ENCODE measurements at regions not wholly inside any gene's neighbourhood (a gene's known extent, or its start where the extent isn't known, plus 50 kb on each side); places are given as distances from the start of the nearest gene placed in this dataset.
"Not testable (repeated sequence)": the region's sequence is repeated elsewhere in the genome, so short reads cannot be mapped to it uniquely, and the experiment has no call there.

DNA sequence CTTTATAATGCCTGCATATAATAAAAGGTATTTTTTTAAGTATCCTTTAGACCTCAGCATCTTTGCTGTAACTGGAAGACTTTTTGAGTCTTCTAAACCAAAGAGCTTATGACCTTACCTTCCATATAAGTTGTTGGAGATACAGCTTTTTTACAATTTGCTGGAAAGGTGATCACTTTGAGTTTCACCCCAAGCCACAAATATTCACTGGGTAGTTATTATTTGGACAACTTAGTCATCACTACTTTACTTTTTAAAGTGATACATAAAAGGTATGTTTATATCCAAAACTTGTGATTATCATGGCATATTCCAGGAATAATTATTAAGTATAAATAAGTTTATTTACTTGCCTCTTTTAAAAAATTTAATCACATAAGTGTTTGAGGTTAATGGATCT is 246.7 kb upstream of the NRIP1 start:
- no peak for DNase-seq (ENCODE audit: low read depth)

DNA sequence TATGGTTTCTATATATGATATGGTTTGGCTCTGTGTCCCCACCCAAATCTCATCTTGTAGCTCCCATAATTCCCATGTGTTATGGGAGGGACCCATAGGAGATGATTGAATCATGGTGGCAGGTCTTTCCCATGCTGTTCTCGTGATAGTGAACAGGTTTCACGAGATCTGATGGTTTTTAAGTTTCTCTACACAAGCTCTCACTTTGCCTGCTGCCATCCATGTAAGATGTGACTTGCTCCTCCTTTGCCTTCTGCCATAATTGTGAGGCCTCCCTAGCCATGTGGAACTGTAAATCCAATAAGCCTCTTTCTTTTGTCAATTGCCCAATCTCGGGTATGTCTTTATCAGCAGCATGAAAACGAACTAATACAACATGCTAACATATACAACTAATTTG is 252.2 kb upstream of the NRIP1 start:
- DNase-seq (ENCODE audit: low read depth) = not testable (repeated sequence)

DNA sequence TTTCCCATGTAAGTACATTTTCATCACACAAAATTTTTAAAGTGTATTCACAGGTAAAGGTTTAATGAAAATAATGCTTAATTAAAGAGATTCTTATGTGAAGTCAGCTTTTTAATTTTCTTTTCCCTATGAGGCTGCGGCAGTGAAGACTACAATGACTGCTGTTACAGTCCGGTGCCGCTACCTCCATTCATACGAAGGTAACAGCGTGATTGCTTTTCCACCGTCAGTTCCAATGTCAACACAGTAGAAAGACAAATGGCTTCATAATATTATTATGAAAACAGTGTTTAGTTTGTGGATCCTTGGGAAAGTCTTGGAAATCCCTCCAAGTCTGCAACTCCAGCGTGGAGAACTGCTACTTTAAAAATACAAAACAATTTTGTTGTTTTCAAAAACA is 254.9 kb upstream of the NRIP1 start:
- no peak for DNase-seq (ENCODE audit: low read depth)

DNA sequence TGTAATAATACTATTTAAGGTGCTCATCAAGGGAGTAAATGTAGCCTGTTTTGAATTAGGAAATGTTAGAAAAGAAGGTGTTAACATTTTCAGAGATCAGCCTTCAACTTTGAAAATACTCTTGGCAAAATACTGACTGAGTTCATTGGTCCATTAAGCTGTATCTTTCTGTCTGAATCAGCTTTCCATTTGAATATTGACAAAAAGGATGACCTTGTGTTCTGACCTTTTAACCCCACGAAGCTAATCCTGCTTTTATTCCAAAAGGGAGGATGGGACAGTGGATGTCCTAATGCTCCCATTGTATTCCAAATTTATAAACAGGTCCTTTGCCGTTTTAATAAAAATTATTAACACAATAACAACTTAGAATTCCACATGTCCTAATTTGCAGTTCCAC is 259.7 kb upstream of the NRIP1 start:
- no peak for DNase-seq (ENCODE audit: low read depth)

DNA sequence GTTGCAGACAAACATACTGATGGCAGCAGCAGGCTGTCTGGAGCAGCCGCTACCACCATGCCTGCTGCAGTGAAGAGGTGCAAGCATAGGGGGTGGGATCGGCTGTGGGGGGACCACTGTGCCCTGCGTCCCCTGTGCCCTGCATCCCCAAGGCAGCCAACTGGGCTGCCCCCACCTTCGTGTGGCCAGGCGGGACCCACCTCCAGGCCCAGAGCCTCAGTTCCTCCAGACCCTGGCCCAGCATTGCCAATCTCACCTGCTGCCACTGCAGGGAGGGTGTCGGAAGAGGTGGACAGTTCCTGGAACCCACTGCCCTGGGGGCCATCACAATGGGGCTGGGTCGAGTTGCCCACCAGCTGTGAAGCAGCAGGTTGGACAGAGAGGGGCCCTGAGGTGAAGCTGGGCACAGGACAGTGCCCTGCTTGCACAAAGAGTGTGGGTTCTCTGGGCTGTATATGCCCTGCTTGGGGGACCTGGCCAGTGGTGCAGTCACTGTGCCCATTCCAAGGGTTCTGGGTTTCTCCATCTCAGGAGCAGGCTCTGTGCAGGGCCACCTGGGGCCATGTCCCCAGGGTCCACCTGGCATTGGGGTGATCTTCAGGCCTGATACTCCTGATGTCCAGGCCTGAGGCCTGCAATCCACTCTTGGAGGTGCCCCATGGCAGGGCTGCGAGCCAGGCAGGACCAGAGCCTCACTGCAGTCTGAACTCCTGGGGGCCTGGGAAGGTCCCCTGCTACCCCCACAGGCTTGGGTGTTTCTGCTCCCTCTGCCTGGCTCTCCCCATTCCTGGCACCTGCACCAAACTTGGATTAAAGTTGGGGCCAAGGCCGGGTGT is 261.4 kb upstream of the NRIP1 start:
- no peak for DNase-seq (ENCODE audit: low read depth)

DNA sequence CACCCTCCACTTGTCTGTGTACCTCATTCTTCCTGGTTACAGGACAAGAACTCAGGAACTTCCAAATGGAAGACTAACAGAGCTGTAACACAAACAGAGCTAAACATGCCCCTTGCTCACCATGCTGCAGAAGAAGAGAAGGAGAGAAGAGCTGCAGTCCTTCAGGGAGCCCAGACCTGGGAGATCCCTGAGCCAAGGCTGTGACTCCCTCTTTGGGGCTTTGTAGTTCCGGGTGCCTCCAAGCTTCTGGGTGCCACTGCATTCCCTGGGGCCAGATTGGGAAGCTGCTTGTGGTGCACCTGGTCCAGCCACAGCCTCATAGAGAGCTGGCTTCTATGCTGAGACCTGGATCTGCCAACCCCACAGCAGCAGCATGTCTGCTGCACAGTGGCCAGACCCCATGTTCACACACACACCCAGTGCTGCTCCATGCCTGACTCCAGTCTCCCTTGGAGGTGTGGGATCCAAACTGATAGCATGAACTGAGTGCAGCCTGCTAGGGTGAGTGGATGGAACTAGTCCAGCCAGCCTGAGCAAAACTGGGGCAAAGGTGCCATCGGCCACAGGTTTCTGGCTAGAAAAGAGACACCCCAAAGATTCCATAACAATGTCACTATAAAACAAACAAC is 263.0 kb upstream of the NRIP1 start:
- DNase-seq (ENCODE audit: low read depth) = no peak

DNA sequence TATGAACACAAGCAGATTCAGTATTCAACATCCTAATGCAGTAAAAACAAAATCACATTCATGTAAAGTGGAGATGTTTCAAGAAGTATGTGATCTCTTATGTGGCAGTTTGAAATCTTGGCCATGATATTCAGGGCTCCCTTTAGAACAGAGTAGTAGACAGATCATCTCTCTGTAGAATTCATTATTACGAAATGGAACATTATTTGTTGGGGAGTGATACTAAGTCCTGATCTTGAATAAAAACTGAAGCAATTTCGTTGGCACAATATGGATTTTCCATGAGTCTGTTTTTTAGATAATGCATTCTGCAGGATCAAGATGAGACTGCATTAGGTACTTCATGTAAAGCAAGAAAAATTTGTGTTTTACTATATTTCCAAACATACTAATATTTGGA is 264.4 kb upstream of the NRIP1 start:
- no peak for DNase-seq (ENCODE audit: low read depth)

DNA sequence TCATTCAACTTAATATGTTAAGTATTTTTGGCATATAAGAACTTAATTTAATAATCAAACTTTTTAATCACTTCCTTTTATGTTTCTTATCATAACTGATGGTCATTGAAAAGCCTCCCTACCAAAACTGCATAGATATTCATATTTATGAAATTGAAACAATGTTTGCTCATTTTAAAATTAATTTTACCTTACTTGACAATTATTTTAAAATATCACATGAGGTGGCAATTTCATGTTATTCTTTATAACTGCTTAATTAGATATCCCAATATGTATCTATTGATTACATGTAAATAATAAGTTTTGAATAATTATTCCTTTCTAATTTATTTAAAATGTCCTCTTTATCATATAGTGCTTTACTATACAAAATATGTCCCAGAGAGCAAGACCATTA is 266.1 kb upstream of the NRIP1 start:
- DNase-seq (ENCODE audit: low read depth) = no peak

DNA sequence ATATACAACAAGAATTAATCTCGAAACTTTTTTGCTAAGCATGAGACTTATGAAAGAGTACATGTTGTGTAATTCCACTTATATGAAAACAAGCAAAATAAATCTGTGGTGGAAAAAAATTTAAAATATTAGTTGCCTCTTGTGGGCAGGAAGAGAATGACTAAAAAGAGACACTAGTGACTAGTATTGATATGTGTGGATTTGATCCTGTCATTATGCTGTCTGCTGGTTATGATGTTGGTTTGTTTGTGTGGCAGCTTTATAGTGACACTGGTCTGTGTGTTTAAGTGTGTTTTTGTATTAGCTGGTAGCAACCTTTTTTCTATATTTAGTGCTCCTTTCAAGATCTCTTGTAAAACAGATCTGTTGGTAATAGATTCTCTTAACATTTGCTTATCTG is 267.8 kb upstream of the NRIP1 start:
- peak; percentile 59 for DNase-seq (ENCODE audit: low read depth)

DNA sequence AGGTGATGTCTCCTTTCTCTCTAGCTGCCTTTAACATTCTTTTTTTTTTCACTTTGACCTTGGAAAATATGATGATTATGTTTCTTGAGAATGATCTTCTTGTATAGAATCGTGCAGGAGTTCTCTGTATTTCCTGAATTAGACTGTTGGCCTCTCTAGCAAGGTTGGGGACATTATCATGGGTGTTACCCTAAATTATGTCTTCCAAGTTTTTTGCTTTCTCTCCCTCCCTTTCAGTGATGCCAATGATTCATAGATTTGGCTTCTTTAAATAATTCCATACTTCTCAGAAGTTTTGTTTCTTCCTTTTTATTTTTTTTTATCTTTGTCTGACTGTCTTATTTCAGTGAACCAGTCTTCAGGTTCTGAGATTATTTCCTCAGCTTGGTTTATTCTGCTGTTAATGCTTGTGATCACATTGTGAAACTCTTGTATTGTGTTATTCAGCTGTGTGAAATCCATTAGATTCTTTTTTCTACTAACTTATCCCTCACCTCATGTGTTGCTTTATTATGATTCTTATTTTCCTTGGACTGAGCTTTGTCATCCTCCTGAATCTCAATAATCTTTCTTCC is 268.4 kb upstream of the NRIP1 start:
- no peak for DNase-seq (ENCODE audit: low read depth)

DNA sequence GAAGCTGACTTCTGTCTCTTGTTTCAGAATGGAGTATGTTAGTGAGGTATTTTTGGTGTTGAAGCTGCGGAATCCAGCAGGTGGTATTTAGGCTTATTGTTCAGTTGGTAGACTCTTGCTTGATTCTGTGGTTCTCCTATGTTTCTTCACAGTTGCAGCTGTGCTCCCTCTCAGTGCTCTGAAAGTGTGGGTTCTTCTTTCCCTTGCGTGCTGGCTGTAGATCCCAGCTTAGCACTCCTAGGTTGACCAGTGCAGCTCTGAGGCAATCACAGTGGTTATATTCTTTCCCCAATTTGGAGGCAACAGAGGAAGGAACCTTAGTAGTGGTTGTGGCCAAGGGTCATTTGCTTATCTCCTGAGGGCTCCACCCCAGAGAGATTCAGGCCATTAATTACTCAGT is 269.2 kb upstream of the NRIP1 start:
- DNase-seq (ENCODE audit: low read depth) = no peak

DNA sequence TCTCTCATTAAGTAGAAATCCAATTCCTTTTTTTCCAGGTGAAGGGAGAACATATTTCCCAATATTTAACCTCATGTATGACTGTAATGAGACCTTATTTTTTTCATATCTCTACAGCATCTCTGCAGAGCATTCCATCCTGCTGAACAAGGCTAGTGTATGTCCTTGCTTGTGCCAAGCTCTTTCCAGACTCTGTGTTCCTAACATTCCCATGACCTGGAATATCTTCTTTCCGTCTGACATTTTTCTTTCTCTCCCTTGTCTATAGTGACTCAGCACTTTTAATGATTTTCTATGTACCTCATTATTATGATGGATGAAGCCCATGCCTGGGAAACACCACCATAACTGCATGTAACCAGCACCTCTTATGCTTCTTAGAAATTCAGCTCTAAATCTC is 278.3 kb upstream of the NRIP1 start:
- DNase-seq (ENCODE audit: low read depth) = peak; percentile 88

DNA sequence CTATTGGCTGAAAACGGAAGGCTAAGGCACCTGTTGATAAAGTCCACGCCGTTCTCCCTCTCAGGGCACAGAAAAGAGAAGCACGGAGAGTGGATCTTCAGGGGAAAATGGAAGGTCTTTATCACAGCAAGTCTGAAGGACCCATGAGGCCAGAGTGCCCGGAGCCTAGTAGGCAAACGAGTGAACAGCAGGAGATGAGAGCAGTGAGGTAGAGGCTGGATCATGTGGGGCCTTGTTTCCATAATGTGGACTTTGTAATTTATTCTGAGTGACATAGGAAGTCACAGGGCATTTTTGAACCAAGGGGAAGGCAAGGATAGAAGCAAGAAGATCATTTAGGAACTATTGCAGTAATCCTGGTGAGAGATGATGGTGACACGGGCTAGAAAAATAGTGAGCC is 287.2 kb upstream of the NRIP1 start:
- no peak for DNase-seq (ENCODE audit: low read depth)

DNA sequence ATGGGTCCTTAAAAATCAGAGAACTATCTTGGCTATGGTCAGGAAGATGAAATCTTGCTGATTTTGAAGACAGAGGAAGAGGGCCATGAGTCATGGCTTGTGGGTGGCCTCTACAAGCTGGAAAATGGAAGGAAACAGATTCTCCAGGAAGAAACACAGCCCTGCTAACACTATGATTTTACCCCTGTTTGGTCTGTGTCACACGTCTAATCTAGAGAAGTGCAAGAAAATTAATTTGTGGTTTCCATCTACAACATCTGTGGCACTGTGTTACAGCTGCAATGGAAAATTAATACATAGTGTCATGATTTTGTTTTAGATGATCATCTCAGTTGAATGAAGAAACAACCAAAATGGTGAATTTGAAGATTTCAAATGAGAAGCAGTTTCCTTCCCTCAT is 288.7 kb upstream of the NRIP1 start:
- DNase-seq (ENCODE audit: low read depth) = no peak

DNA sequence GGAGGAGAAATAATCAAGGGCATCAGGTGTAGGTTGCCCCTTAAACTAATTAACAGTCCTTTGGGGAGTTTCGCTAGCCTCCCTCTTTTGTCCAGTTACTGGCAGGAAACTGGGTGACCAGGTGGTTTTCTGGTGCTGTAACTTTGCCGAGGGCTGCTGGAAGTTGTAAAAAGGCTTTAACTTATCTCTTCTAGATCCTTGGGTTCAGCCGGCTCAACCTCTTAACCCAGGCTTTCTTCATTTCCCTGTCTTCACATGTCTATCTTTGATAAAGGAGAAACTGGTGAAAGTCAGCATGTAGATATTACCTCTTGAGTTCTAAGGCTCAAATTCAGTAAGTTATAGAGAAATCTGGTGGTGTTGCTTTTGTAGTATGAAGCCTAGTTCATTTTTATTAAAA is 289.7 kb upstream of the NRIP1 start:
- DNase-seq (ENCODE audit: low read depth) = no peak

DNA sequence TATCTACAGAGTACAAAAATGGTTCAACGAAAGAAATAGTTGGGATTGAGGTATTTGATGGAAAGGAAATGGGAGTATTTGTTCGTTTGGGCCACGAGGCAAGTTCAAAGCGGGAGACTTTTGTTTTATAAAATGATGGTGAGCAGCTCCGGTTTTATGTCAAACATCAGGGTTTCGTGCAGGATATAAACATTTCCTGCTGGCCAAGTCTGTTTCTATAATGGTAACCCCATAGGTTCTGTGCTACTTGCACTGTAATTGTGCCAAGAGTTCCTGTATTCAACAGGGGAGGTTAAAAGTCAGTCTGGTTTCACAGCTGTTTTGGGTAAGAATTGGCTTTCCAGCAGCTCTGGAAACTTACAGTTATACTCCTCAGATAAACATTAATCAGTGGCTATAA is 290.3 kb upstream of the NRIP1 start:
- no peak for DNase-seq (ENCODE audit: low read depth)

DNA sequence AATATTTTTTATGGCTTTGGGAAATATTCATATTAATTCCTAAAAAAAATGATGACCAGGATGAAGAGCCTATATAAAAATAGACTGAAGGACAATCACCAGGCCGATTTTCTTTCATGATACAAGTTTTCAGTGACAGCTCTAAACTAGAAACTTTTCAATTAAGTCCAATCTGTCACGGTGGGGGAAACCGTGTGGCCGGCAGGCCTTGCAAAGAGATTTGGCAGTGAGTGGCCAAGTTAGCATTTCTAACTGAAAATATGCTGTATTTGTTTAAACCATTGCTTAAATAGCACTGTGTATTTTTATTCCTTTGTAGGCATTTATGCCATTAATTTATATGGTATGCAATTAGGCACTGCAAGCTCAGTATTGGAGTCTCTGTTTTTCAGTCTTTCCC is 294.5 kb upstream of the NRIP1 start:
- no peak for DNase-seq (ENCODE audit: low read depth)

DNA sequence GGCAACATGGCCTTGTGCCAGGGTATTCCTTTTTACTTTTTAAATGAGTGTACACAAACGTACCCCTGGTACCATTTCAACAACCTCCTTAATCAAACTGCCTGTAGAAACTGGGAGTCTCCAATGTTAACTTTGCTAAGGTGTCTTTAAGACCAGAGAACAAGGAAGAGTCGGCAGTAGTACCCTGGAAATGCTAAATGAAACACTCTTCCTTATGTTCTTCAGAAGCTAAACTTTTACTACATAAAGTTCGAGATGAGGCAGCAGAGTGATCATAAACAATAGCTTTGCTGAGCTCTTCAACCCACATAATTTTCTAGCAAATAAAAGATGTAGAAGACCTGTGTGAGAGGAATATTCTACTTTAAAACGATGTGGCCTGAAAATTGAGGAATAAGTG is 297.7 kb upstream of the NRIP1 start:
- no peak for DNase-seq (ENCODE audit: low read depth)

DNA sequence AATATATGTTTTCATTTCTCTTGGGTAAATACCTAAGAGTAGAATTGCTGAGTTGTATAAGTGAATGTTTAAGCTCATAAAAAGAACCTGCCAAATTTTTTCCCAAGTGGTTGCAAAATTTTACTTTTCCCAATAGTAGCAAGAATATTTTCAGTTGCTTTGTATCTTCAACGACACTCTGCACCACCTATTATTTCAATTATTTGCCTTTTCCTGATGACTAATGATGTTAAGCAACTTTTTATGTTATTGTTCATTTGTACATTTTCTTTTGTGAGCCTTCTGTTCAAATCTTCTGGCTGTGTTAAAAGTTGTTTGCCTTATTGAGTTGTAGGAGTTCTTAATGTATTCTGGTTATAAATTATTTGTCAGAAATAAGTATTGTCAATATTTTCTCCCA is 299.1 kb upstream of the NRIP1 start:
- DNase-seq (ENCODE audit: low read depth) = peak; percentile 31

DNA sequence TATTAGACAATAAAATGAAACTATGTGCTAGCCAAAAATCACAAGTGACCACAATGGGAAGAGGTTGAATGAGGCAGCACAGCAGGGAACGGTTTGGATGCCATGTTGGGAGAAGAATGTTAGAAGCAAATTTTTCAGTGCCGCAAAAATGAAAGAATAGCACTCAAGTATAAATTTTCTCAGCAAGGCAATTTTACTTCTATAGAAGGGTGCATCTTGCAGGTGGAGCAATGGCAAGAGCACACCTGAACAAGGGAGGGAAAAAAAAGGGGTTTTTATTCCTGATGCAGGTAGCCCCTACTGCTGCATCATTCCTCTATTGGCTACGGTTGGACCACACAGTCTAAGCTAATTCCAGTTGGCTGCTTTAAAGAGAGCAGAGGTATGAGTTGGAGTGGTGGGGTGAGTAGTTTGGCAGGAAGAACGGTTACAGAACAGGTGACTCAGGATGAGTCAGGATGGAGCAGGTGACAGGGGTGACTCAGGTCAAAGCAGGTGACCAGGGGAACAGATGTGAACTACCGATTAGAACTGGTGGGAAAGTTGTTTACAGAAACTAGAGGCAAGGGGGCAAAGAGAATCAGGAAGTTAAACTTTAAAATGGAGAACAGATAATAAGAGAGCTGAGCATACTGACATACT is 301.1 kb upstream of the NRIP1 start:
- no peak for DNase-seq (ENCODE audit: low read depth)

DNA sequence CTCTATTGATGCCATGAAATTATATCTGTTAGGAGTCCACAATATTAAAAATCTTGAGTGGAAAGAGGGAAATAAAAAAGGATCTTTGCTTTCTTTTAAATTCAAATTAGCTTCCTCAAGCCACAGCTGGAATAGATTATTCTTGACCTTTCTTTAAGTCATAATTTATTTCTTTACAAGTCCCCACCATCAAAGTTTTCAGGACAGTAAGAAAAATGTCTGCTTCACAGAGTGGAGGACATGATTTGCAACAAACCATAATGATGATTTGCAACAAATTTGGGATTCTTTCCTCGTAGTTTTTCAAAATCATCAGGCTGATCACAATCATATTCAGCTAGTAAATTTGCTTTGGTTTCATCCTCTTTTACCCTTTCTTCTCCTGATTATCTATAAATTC is 301.8 kb upstream of the NRIP1 start:
- DNase-seq (ENCODE audit: low read depth) = no peak

DNA sequence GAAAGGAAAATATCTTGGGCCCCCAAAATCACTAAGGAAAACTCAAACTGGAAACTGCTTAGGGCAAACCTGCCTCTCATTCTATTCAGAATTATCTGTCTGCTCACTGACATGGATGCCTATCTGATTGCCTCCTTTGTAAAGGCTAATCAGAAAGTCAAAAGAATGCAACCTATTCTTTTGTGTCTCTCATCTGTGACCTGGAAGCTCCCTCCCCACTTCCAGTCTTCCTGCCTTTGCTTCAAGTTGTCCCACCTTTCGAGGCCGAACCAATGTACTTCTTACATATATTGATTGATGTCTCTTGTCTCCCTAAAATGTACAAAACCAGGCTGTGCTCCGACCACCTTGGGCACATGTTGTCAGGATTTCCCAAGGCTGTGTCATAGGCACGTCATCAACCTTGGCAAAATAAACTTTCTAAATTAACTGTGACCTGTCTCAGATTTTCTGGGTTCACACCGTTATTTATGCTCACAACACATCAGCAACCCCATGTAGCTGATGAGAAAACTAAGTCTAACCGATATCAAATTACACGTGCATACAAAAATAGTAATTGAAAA is 302.3 kb upstream of the NRIP1 start:
- DNase-seq (ENCODE audit: low read depth) = no peak

DNA sequence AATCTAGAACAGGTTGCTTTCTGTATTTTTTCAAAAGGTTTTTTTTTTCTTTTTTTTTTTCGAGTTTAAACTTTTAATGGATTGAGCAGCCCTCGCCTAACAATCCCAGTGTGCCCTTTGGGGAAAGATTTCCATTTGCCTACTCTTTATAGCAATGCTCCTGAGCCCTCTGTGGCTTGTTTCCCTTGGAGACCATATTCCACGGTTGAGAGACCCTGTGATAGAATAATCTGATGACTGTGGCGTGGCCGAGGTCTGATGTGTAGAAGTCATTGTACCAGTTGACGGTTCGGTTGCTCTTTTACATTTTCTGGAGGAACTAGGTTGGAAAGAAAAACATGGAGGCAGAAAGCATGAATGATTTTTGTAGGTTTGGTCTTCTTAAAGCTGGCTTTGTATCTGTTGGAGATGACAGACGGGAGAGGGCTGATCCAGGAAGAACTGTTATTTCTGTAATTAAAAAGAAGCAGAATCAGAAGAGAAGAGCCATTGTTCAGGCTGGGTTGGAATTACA is 305.7 kb upstream of the NRIP1 start:
- DNase-seq (ENCODE audit: low read depth) = no peak

Measured in amniotic epithelial cell (primary cell).